Epithelial cell of esophagus (primary cell): ENCODE measurements at regions not wholly inside any gene's neighbourhood (a gene's known extent, or its start where the extent isn't known, plus 50 kb on each side); places are given as distances from the start of the nearest gene placed in this dataset.

Source experiments
- DNase-seq: peaks from one replicate; pipeline ENCODE4 v3.0.0; 2010; ENCODE audit warnings: low read depth
- H3K4me3 ChIP-seq: 2 replicates; pipeline ENCODE4 v1.5.1; 2011; ENCODE audit warnings: mild to moderate bottlenecking, low read length, control low read depth
- CTCF ChIP-seq: IDR thresholded peaks from 2 replicates; pipeline ENCODE4 v1.5.1; 2011; ENCODE audit warnings: low read depth, mild to moderate bottlenecking, low read length, control low read depth, inconsistent platforms; ENCODE audit not compliant: insufficient read depth; ENCODE audit errors: missing control alignments

GRCh38 chr11:19499026-19499669 is 213.5 kb upstream of the NAV2 start:
- TF ChIP-seq CTCF = no peak
- DNase-seq = peak; percentile 15
- H3K4me3 ChIP-seq = no peak overlapping the region

- no peak for DNase-seq
- no peak for TF ChIP-seq CTCF
These were observed 219.0 kb upstream of the NAV2 start for GRCh38 chr11:19493446-19494213.

GRCh38 chr11:19482319-19483100 is 230.1 kb upstream of the NAV2 start:
- no peak for DNase-seq
- no peak for TF ChIP-seq CTCF
- H3K4me3 ChIP-seq = no peak overlapping the region

More at GRCh38 chr11:19493446-19494213, 219.0 kb upstream of the NAV2 start:
- no peak overlapping the region for H3K4me3 ChIP-seq

- no peak for TF ChIP-seq CTCF
- H3K4me3 ChIP-seq = no peak overlapping the region
- no peak for DNase-seq
These were observed 232.1 kb upstream of the NAV2 start for GRCh38 chr11:19480540-19480939.

- H3K4me3 ChIP-seq = no peak overlapping the region
- no peak for DNase-seq
- no peak for TF ChIP-seq CTCF
These were observed 233.7 kb upstream of the NAV2 start for GRCh38 chr11:19478891-19479290.

- DNase-seq = no peak
- H3K4me3 ChIP-seq = no peak overlapping the region
- TF ChIP-seq CTCF = no peak
These were observed 234.4 kb upstream of the E2F8 start for GRCh38 chr11:19474954-19475721.
